HS-5 (cell line): ENCODE measurements at regions not wholly inside any gene's neighbourhood (a gene's known extent, or its start where the extent isn't known, plus 50 kb on each side); places are given as distances from the start of the nearest gene placed in this dataset.

Experiments
- DNase-seq: peaks from one replicate; pipeline ENCODE4 v3.0.0-alpha.2; 2012; ENCODE audit warnings: low read depth

- DNase-seq = no peak
Observed at GRCh38 chr18:46408334-46408987, 248.6 kb downstream of the LOXHD1 start.

GRCh38 chr18:46411191-46411828, 245.7 kb downstream of the LOXHD1 start:
- no peak for DNase-seq

GRCh38 chr18:46411867-46412690, 244.9 kb downstream of the LOXHD1 start:
- no peak for DNase-seq

GRCh38 chr18:46412916-46413315, 244.1 kb downstream of the LOXHD1 start:
- DNase-seq = no peak

- no peak for DNase-seq
Observed at GRCh38 chr18:46413684-46414083, 243.3 kb downstream of the LOXHD1 start.

GRCh38 chr18:46414863-46415262, 242.2 kb downstream of the LOXHD1 start:
- no peak for DNase-seq

- no peak for DNase-seq
Observed at GRCh38 chr18:46415532-46416252, 241.3 kb downstream of the LOXHD1 start.

GRCh38 chr18:46416706-46417638, 240.0 kb downstream of the LOXHD1 start:
- no peak for DNase-seq

GRCh38 chr18:46418663-46419260, 238.3 kb downstream of the LOXHD1 start:
- no peak for DNase-seq

GRCh38 chr18:46419391-46420141, 237.5 kb downstream of the LOXHD1 start:
- DNase-seq = no peak

- no peak for DNase-seq
Observed at GRCh38 chr18:46421973-46422551, 235.0 kb downstream of the LOXHD1 start.

- no peak for DNase-seq
Observed at GRCh38 chr18:46422552-46423055, 234.4 kb downstream of the LOXHD1 start.

GRCh38 chr18:46423226-46423805, 233.7 kb downstream of the LOXHD1 start:
- no peak for DNase-seq

GRCh38 chr18:46424898-46425297, 232.1 kb downstream of the LOXHD1 start:
- DNase-seq = no peak

- DNase-seq = no peak
Observed at GRCh38 chr18:46425511-46425910, 231.5 kb downstream of the LOXHD1 start.

GRCh38 chr18:46426021-46426678, 230.9 kb downstream of the LOXHD1 start:
- DNase-seq = no peak

GRCh38 chr18:46426679-46427047, 230.4 kb downstream of the LOXHD1 start:
- DNase-seq = no peak
